GM21619 (cell line): ENCODE measurements at regions not wholly inside any gene's neighbourhood (a gene's known extent, or its start where the extent isn't known, plus 50 kb on each side); places are given as distances from the start of the nearest gene placed in this dataset.
"Not testable (repeated sequence)": the region's sequence is repeated elsewhere in the genome, so short reads cannot be mapped to it uniquely, and the experiment has no call there.

Source experiments
- ATAC-seq: cut with Tn5 transposase; IDR thresholded peaks from one replicate; pipeline ENCODE4 v1.9.1; 2021; ENCODE audit not compliant: unreplicated experiment

GRCh38 chr3:20563985-20564384, 378.0 kb upstream of the SGO1 start:
- no peak for ATAC-seq

- no peak for ATAC-seq
Observed at GRCh38 chr3:20563251-20563650, 377.2 kb upstream of the SGO1 start.

- ATAC-seq = no peak
Observed at GRCh38 chr3:20561166-20561565, 375.2 kb upstream of the SGO1 start.

- not testable (repeated sequence) for ATAC-seq
Observed at GRCh38 chr3:20560446-20560845, 374.4 kb upstream of the SGO1 start.

- no peak for ATAC-seq
Observed at GRCh38 chr3:20558161-20558560, 372.2 kb upstream of the SGO1 start.

GRCh38 chr3:20556661-20557060, 370.7 kb upstream of the SGO1 start:
- ATAC-seq = no peak

GRCh38 chr3:20552605-20553275, 366.7 kb upstream of the SGO1 start:
- no peak for ATAC-seq

- ATAC-seq = not testable (repeated sequence)
Observed at GRCh38 chr3:20547361-20548269, 361.6 kb upstream of the SGO1 start.

- no peak for ATAC-seq
Observed at GRCh38 chr3:20546636-20547035, 360.6 kb upstream of the SGO1 start.

GRCh38 chr3:20543535-20544226, 357.7 kb upstream of the SGO1 start:
- no peak for ATAC-seq

- no peak for ATAC-seq
Observed at GRCh38 chr3:20540066-20540465, 354.1 kb upstream of the SGO1 start.

- ATAC-seq = no peak
Observed at GRCh38 chr3:20539666-20540065, 353.7 kb upstream of the SGO1 start.

GRCh38 chr3:20537234-20537633, 351.2 kb upstream of the SGO1 start:
- no peak for ATAC-seq

- no peak for ATAC-seq
Observed at GRCh38 chr3:20529911-20530310, 343.9 kb upstream of the SGO1 start.

GRCh38 chr3:20528180-20528770, 342.3 kb upstream of the SGO1 start:
- no peak for ATAC-seq

GRCh38 chr3:20527368-20527767, 341.4 kb upstream of the SGO1 start:
- no peak for ATAC-seq

- no peak for ATAC-seq
Observed at GRCh38 chr3:20524328-20524727, 338.3 kb upstream of the SGO1 start.

- no peak for ATAC-seq
Observed at GRCh38 chr3:20523293-20523692, 337.3 kb upstream of the SGO1 start.

- not testable (repeated sequence) for ATAC-seq
Observed at GRCh38 chr3:20517316-20517715, 331.3 kb upstream of the SGO1 start.

- ATAC-seq = no peak
Observed at GRCh38 chr3:20516311-20516710, 330.3 kb upstream of the SGO1 start.

- no peak for ATAC-seq
Observed at GRCh38 chr3:20515834-20516233, 329.8 kb upstream of the SGO1 start.
